Upper lobe of left lung (tissue), 4 donors: ENCODE measurements at regions not wholly inside any gene's neighbourhood (a gene's known extent, or its start where the extent isn't known, plus 50 kb on each side); places are given as distances from the start of the nearest gene placed in this dataset.

Source experiments
- CTCF ChIP-seq, 6 experiments: fragments of 450-650 bp in 4 of 6; fragments of 200-600 bp in 2 of 6; sonication (generic) in 2 of 6; IDR thresholded peaks; one replicate each; pipeline ENCODE4 v1.5.1; 2016 to 2019; ENCODE audit warnings: antibody characterized with exemption in 6 of 6
- EP300 ChIP-seq, 4 donors: sonication (generic); formaldehyde crosslinking; IDR thresholded peaks; one replicate each; pipeline ENCODE4 v1.5.1; 2017; ENCODE audit warnings: antibody characterized with exemption in 4 of 4, control low read depth in 2 of 4
- POLR2A ChIP-seq, 4 donors: fragments of 450-650 bp; IDR thresholded peaks; one replicate each; pipeline ENCODE4 v1.5.1; 2016 to 2017; ENCODE audit warnings: antibody characterized with exemption in 4 of 4, mild to moderate bottlenecking in 2 of 4
- POLR2AphosphoS5 ChIP-seq, 2 donors: sonication (generic); formaldehyde crosslinking; IDR thresholded peaks; one replicate each; pipeline ENCODE4 v1.5.1; 2017; ENCODE audit warnings: antibody characterized with exemption in 2 of 2

- TF ChIP-seq POLR2A (IDR thresholded peaks at IDR 0.05) (no peak), CTCF (IDR thresholded peaks at IDR 0.05) (no peak), POLR2AphosphoS5 (IDR thresholded peaks at IDR 0.05) (no peak), EP300 (IDR thresholded peaks at IDR 0.05) (no peak)
Observed at GRCh38 chr7:79658304-79658703, 204.8 kb upstream of the MAGI2 start.
